KBM-7 (cell line): ENCODE measurements at regions not wholly inside any gene's neighbourhood (a gene's known extent, or its start where the extent isn't known, plus 50 kb on each side); places are given as distances from the start of the nearest gene placed in this dataset.
A peak's percentile ranks its signal among the peaks of the same experiment; 100 is the strongest.

Source experiments
- DNase-seq: peaks from one replicate; pipeline ENCODE4 v3.0.0-alpha.2; 2015
- in situ Hi-C: fragments of 300-500 bp; cut with MboI; formaldehyde crosslinking; loops from 2 replicates; pipeline ENCODE4 v1.14.3; 2020; ENCODE audit warnings: low sequenced_read_pairs, low pct_unique_long_range_greater_than_20kb, mixed read lengths

DNA sequence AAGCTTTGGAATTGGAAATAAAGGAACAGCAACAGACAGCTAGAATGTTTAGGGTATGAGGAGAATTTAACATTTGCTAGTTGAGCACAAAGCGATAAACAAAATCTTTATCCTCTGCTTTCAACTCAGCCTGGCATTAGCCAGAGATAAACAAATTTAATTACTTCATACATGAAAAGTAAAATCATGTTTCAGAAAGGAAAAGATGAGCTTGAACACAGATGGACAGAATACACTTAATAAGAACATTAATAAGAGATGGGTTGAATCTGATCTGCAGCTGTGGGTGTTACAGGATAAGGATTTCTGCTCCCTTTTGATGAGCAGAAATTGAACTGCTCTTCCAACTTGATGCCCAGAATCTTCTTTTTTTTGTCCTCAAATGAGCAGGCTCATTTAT, 275.2 kb downstream of the CSNK1G3 start:
- in situ Hi-C loops: no loop called here
- DNase-seq: no peak

DNA sequence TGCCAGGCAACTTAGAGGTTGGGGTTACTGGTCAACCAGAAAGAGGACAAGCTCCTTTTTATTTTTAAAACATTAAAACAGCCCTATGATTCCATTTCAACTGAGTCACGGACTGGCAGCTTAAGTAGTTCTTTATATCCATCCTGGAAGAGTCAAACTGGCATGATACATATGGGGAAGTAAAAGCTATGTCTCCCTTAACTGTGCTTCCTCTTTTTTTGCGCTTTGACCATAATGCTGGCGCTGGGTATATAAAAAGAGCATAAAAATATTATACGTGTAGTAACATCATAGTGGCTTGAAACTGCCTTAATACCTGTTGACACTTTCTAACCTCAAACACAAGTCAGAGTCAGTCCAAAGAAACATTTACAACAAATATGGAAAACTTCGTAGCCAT, 274.4 kb downstream of the CSNK1G3 start:
- peak; percentile 33 for DNase-seq
- in situ Hi-C loops: no loop called here

DNA sequence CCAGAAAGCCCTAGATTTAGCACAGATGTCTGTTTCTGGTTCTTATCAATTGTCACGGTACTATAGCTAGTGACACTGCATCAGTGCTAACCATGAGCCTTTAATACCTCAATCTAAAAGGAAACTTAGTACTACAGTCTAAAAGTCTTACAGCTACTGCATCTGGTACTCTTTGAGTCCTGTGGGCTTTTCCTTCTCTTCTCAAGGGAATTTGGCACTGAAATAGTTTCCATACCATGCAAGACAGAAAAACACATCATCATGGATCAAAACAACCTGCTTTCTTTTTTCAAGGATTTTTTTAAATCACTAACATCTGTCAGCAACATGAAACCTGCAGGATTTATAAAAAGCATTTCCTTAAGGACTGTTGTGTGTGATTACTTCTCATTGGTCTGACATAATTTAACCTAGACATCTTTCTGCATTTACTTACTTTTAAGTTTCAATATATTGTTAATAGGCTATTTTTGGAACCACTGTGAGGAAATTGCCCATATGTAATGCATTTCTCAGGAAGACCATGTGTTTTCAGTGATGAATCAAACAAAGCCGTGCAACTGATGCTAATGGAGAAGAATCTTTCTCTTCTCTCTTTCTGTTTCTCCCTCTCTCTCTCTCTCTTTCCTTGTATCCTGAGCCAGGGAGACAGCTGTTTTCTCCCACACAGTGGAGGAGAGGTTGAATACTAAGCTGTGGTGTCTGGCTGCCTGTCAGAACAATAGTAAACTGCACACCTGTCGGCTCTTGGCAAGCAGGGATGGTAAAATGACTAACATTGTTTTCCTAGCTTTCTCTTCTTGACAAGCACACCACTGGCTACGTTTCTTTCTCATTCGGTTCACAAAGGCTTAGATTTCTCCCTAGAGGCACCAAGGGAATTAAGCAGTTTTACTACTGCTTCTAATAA, 273.4 kb downstream of the CSNK1G3 start:
- no peak for DNase-seq
- in situ Hi-C loops: no loop called here

DNA sequence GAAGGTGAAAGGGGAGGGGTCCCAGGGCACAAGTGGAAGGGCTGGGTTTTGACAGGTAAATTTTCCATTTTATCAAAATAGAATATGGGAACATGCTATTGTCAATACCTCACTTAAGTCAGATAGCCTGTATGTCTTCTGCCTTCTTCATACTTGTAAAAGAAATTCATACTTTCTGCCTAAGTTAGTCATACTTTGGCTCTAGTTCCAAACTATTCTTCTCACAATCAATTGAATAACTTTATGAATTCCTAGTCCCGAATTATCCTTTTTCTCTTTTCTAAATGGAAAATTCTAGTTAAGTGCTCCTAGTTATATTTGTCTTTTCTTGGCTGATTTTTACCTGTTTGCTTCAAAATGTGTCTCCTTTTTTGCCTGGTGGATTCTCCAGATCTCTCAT, 271.4 kb downstream of the CSNK1G3 start:
- in situ Hi-C loops: no loop called here
- DNase-seq: no peak

DNA sequence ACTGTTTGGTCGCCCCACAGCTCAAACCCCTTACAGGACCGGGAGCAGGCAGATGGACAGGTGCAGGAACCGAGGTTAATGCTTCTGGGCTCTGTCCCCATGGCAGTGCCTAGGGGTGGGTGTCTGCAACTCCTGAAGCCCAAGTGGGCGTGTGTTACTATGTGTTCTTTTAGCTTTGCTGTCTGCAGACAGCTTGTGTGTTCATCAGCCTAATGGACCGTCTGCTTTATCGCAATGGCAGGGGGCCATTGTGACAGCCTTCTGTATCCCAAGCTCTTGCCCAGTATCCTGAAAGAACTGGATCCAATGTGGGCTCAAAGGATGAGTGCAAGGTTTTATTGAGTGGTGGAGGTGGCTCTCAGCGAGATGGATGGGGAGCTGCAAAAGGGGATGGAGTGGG, 266.7 kb downstream of the CSNK1G3 start:
- no peak for DNase-seq
- in situ Hi-C loops: no loop called here

DNA sequence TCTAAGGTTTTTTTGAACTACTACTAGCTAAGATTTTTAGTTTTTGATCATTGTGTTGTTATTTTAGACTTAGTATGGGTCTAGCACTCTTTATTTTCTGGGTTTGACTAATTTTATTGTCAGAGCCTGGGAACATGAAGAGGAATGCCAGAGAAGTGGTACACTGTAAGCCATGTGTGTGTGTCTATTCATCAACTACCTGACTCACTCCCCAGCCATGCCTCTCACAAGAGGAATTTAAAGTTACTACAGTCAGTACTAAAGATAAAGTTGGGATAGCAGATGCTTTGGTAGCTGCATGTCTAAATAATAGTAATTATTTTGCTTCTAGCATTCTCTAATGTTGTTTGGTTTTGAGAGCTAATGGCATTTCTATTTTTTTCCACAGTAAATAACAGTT, 264.8 kb downstream of the CSNK1G3 start:
- DNase-seq: no peak
- in situ Hi-C loops: no loop called here

DNA sequence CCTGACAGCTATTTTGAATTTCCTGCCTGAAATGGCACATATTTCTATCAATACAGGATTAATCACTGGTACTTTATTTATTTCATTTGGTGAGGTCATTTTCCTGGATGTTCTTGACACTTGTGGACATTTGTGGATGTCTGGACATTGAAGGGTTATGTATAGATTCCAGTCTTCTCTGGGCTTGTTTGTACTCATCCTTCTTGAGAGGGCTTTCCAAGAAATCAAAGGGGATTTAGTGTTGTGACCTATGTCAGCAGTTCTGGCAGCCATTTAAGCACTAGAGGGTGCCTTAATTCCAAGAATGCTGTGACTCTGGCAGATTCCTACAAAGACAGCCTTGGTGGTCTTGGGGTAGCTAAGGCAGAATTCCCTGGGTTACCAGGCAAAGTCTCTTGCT, 259.7 kb downstream of the CSNK1G3 start:
- in situ Hi-C loops: no loop called here
- DNase-seq: no peak

DNA sequence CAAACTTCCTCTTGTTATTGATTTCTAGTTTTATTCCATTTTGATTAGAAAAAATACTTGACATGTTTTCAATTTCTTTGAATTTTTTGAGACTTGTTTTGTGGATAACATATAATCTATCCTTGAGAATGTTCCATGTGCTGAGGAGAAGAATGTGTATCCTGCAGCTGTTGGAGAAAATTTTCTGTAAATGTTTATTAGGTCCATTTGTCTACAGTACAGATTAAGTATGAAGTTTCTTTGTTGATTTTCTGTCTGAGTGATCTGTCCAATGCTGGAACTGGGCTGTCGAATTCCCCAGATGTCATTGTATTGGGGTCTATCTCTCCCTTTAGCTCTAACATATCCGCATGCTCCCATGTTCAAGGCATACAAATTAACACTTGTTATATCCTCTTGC, 251.2 kb downstream of the CSNK1G3 start:
- in situ Hi-C loops: no loop called here
- DNase-seq: no peak

DNA sequence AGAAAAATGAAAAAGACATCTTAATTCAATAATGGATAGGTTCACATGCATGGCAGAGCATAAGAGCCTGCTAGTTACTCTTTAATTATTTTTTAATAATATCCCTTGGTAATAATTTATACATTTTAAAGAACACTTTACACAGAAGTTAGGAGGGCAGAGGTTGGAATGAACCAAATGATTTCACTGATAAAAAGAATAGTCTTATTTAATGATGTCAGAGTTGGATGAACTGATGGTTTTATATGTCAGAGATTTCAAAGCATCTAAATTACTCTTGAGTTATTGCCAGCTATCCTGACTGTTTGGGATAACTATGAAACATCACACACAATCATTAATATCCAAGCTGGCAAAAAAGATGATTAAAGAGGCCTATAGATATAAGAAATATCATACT, 244.8 kb downstream of the CSNK1G3 start:
- DNase-seq: no peak
- in situ Hi-C loops: no loop called here

DNA sequence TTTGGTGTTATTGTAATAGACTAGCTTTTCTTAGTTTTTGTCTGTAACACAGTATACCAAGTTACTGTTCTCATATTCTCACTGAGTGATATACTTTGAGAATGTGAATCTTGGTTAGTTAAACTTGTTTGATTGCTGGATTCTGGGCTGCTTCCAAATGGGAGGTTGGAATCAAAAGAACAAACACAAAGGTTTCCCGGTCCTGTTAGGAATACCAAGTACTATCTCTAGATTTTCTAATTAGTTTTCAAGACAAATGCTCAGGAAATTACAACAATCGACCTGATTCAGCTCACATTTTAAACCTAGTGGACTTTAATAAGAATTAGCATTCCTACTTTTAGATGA, 244.3 kb downstream of the CSNK1G3 start:
- no peak for DNase-seq
- in situ Hi-C loops: no loop called here

DNA sequence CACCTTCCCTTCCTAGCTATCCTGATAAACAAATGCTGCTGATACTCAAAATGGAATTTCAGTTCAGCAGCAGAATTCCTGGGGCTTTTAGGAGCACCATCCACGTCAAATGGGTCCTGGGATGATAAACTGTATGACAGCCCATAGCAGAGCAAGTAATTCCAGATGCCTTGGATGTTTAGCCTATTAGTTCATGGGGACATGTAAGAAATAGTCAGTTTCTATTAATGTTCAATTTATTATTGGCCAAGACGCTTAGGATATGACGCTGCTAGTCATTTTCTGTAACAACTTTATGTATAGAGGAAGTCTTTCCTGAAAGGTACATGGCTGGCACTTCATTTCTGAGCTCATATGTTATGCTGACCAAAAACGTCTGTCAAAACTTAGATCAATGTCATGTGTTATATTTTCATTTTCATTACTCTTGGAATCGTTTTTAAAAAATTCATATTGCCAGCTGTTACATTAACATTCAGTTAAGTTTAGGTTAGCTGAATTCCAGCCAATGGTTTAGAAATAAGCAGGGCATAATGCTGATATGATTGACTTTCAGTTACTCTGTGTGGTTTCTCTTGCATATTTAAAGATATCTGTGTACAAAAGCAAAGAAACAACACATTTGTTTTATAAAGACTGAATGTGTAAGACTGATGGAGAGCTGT, 243.8 kb downstream of the CSNK1G3 start:
- in situ Hi-C loops: no loop called here
- no peak for DNase-seq

DNA sequence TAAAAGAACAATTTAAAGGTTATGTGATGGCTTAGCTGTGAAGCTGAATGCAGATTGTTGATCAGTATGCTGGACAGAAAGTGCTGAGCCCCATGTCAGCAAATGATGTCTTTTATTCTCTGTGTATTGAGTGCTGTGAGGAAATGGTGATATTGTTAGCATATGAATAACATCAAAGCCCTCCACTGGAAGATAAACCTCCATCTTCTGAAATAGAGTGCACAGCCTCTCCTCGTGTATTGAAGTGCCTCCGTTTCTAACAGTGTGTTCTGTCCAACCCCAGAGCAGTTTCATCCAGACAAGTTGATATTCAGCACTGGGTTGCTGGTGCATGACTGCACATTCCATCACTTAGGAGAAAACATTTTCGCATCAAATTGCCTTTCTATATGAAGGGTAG, 242.9 kb downstream of the CSNK1G3 start:
- in situ Hi-C loops: no loop called here
- no peak for DNase-seq

DNA sequence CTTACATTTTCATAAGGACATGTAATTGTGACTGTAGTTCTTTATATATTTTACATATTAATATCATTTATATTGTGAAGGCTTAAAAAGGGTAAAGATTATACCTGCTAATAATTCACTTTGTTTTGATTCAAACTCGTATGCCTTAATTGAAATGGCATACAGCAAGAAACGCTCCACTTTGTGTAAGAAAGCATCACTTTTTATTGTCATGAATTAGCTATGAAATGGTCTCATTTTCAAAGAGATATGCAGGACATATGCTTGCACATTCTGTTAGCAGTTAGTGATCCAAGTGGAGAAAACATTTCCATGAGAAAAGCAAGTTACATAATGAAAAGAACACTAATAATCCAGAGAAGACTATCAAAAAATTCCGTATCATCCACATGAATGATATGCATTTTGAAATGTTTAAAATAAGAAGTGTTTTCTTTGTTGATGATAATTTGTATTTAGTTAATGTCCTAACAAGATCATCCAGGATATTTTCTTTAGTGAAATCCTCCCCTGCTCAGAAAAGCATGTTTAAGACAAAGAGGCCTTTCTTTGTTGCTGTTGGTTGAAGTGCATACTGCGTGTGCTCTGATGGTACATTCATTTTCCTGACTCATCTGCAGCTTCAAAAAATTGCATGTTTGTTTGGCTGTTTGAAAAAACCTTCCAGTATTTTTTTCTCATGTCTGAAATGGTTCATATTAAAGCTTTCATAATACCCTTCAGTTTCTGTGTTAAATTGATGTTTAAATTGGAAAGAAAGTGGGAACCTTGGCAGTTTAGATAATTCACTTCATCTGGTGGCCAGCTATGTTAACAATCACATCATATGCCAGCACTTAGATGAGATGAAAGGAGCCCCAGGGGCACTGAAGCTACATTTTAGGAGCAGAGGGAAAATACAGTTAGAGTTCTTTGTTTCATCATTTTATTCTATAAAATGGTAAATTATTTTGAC, 242.2 kb downstream of the CSNK1G3 start:
- no peak for DNase-seq
- in situ Hi-C loops: no loop called here

DNA sequence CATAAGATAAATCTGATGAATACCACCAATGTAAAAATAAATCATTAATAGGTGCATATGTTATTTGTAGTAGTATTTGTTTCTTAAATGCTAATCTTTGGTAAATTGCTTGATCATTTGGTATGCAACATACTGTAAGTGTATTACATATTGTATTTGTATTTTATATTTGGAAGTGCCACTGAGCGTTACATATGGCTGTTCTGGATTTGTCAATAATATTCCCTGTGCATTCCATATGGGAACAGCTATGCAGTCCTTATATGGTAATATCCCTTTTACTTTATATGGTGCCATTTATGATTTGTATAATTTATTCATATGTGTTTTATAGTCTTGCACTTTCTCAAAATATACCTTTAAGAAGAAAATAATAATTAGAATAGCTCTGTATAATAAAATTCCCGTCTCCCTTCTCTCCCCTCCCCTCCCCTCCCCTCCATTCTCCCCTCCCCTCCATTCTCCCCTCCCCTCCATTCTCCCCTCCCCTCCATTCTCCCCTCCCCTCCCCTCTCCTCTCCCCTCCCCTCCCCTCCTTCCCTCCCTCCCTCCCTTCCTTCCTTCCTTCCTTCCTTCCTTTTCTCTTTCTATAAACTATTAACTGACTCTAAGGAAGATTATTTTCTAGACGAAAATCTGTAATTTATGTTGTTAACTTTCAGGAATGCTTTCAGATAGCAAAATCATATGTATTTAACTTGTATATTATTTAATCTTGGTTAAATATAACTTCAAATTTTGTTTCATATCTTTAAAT, 241.4 kb downstream of the CSNK1G3 start:
- DNase-seq: no peak
- in situ Hi-C loops: no loop called here

DNA sequence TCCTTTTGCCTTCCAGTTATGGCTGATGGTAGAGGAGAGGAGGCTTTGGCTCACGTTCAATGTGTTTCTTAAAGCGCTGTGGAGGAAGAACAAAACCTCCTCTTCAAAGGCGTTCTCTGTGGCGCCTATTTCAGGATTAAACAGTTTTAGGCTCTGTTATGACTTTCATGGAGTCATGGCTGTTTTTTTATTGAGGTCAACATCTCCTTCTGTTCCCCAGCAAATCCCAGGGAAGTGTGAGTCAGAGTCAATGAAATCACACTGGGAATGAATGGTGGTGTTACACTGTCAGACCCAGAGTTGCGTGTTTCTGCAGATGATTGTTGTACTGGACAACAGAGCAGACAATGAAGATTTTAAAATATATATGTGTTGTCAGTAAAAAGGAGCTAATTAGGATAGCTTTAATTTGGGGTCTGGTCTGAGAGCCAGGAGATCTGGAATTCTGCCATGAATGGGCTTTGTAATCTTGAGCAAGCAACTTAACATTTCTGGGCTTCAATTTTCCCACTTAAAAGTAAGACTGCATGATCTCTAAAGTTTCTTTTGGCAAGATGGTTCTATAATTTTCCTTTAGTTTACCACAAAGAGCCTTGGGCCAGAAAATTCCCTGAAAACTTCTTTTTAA, 240.7 kb downstream of the CSNK1G3 start:
- in situ Hi-C loops: no loop called here

DNA sequence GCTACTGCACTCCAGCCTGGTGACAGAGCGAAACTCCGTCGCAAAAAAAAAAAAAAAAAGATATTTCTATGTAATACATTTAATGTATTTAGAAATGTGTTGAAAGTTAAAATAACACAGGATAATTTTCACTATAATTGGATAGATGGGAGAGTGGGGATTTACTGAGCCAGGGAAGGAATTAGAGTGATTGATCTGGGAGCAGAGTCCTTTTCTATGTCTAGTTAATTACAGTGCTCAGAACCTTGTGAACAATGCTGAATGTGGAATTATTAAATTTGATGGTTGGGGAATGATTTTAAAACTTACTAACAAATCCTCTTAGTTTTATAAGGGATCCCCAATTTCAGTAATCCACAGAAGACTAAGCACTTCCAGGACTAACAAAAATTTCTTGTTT, 239.7 kb downstream of the CSNK1G3 start:
- DNase-seq: no peak
- in situ Hi-C loops: no loop called here

More for the DNA sequence above, 240.7 kb downstream of the CSNK1G3 start:
- no peak for DNase-seq

DNA sequence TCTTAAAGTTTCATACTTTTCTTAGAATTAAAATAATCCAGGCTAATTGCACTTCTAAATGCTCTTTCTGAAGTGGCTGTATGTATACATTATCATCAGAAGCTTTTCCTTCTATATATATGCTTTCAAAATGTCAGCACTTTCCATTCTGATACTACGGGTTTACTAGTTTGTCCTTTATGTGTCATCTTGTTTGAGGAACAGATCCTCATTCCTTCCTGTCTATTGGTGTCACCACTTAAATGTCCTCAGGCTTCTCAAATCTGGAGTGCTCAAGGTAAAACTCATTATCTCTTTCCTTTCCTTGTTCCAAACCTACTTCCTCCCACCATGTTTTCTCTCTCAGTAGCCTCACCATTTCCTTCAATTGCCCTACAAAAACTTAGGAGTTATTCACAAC, 236.3 kb downstream of the CSNK1G3 start:
- in situ Hi-C loops: no loop called here
- no peak for DNase-seq

DNA sequence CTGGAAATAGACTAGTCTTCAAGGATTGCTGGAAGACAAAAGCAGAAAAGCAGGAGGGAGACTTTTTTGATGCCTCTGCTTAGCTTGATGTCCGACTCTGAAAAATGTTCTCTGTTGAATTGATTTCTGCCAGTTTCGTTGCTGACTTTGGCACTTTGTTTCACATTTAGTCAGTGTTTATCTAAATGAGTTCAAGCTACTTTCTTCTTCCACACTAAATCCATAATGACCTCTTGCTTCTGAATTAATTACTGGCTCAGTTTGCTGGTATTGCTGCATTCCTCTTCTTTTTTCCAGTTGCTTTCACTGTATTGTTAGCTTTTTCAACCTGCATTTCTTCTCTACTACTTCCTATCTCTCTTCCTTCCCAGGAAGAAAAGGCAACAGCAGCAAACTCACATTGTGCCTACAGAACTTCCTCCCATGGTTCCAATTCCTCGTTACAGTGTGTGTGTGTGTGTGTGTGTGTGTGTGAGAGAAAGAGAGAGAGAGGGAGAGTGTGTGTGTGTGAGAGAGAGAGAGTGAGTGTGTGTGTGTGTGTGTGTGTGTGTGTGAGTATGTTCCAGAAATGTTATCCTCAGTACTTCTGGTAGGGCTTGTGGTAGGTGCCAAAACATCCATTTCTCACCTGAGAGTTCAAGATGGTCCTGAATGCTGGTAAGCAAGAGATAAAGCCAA, 234.8 kb downstream of the CSNK1G3 start:
- DNase-seq: no peak
- in situ Hi-C loops: no loop called here
